NCI-H510A treated with DMSO at 0.1 percent for 48 hours (cell line): ENCODE measurements at regions not wholly inside any gene's neighbourhood (a gene's known extent, or its start where the extent isn't known, plus 50 kb on each side); places are given as distances from the start of the nearest gene placed in this dataset.

ENCODE experiments used
- DNase-seq: peaks from one replicate; lab custom pipeline; 2025; lab: John Stamatoyannopoulos, UW

DNA sequence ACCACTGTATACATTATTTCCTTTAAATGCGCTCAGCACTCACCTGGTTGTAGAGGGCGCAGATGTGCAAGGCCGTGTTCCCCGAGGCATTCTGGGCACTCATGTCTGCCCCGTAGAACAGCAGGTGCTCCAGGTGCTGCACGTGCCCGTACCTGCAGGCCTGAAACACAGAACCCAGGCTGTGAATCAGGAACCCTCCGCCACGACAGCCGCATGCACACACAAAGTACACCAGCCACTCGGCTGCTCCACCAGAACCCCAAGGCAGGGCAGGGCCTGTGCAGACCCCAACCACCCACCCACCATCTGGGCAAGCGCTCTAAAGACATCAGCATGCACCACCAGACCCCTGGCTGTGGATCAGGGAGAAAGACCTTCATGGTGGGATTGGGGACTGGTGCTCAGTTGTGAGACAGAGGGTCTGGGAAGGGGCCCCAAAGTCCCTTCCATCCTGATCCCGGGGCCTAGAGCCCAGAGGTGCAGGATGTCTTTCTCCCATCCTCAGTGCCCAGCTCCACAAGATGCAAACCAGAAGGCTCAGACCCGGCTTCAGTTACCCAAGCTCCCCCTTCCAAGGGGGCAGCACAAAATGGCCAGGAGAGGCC, 177.2 kb downstream of the SHANK2 start:
- no peak for DNase-seq

DNA sequence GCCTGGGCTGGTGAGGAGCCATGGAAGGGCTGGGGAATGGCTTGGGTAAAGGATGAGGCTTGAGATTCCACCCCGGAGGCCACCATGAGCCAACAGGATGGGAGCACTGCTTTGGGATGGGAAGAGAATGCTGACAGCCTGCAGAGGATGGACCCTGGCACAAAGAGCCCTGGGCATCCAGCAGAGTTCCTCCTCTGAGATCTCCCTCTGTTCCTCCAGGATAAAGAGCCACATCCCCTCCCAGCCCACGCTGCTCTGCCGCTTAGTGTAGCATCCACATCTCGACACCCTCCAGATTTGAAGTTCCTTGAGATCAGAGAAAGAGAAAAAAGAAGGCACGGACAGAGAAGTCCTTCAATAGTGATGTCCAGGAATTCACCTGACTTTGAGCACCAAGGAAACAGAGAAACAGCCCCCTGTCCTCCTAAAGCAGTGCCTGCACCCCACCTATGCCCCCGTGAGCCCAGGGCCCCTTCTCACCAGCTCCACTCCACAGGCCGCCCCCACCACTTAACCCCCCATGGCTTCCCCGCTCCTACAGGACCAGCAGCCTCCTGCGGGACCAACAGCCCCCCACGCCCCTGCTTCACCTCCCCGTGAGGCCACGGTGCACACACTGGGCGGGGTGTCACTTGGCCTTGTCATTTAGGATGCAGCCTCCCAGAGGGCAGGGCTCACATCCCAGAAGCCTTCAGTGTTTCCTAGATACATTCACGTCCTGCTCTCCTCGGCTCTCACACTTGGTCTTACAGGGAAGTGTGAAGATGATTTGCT, 180.5 kb downstream of the SHANK2 start:
- DNase-seq: no peak

DNA sequence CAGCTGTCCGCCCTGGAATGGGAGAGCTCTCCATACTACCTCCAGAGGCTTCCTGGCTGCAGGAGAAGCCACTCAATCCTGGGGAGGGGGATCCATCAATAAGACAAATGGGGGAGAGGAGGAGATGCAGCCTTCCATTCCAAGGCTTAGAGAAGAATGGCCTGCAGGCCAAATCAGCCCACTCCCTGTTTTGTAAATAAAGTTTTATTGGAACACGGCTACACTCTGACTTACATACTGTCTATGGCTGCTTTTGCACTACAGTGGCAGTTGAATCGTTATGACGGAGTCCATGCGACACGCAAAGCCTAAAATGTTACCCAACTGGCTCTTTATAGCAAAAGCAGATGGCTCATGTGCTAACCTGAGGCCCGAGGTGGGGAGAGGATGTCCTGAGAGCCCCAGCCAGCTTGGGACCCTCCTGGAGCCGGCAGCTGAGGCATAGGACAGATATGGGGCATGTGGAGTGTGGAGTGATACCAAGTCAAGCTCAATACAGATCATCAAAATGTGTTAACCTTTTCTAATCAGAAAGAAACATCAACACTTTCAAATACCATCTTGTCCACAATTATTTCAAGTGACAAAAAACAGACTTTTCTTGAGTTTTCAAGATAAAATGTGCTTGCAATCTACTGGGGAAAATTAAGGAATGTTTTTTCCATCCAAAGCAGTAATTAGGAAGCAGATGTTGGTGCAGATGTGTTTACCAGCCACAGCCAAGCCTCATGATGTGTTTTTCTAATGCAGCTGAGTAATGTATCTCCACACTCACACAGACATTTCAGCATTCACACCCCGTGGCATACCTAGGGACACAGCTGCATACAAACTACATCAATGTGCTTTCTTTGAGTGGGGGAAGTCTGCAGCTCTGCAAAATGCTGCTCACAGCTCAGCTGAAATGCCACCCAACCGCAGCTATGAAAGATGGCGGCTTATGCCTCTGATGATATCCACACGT, 181.6 kb downstream of the SHANK2 start:
- DNase-seq: no peak

DNA sequence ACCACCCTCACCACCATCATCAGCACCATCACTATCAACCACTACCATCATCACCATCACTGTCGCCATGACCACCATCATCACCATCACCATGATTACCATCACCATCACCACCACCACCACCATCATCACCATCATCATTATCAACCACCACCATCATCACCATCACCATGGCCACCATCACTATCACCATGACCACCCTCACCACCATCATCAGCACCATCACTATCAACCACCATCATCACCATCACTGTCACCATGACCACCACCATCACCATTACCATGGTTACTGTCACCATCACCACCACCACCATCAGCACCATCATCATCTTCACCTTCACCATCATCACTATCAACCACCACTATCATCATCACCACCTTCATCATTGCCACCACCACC, 183.4 kb downstream of the SHANK2 start:
- DNase-seq: no peak

DNA sequence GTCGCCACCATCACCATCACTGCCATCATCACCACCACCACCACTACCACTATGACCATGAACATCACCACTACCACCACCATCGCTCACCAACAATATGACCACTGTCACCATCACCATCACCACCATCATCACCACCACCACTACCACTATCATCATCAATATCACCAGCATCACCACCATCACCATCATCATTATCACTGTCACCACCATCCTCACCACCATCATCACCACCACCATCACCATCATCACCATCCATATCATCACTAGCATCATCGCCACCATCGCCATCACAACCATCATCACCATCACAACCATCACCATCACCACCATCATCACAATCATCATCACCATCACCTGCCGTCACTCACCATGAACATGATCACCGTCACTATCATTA, 184.6 kb downstream of the SHANK2 start:
- no peak for DNase-seq

DNA sequence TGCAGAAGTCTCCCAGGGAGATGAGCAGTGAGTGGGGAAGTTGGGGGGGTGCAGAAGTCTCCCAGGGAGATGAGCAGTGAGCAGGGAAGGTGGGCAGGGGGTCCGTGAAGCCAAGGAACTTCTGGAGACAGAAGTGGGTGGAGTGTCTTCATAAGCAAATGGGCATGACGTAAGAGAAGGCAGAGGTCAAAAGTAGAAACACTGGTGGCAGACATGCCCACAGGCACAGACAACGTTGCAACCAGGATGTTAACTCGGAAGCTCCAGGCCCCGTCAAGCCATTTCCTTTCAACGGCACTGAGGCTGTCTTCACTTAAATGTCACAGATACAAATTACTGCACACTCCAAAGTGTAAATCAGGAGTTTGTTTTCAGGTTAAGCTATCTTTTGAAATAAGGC, 186.1 kb downstream of the SHANK2 start:
- DNase-seq: no peak

DNA sequence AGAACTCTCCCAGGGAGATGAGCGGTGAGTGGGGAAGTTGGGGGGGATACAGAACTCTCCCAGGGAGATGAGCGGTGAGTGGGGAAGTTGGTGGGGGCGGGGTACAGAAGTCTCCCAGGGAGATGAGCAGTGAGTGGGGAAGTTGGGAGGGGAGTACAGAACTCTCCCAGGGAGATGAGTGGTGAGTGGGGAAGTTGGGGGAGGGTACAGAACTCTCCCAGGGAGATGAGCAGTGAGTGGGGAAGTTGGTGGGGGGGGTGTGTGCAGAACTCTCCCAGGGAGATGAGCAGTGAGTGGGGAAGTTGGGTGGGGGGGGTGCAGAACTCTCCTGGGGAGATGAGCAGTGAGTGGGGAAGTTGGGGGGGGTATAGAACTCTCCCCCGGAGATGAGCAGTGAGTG, 186.5 kb downstream of the SHANK2 start:
- no peak for DNase-seq

DNA sequence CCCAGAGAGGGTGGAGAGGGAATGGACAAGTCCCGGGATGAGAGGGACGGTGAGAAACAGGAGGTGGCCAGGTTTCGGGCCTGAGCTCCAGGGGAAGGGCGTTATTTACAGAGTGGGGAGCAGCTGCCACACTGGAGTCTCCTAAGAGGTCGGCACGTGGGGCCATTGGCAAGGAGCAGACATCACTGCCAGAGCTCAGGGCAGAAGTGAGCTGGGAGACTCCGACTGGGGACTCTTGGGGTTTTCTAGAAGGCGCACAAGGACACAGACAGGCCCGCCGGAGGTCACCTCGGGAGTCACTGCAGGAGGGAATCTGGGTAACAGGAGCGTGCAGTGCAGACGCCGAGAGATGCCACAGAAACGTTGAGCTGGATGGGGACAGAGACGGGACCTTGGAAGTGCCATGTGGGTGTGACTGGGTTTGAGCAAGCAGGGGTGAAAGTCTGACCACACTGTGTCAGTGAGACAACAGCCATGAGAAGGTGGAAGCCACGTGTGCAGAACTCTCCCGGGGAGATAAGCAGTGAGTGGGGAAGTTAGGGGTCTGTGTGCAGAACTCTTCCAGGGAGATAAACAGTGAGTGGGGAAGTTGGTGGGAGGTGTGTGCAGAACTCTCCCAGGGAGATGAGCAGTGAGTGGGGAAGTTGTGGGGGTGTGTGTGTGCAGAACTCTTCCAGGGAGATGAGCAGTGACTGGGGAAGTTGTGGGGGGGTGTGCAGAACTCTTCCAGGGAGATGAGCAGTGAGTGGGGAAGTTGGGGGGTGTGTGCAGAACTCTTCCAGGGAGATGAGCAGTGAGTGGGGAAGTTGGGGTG, 187.5 kb downstream of the SHANK2 start:
- DNase-seq: no peak

DNA sequence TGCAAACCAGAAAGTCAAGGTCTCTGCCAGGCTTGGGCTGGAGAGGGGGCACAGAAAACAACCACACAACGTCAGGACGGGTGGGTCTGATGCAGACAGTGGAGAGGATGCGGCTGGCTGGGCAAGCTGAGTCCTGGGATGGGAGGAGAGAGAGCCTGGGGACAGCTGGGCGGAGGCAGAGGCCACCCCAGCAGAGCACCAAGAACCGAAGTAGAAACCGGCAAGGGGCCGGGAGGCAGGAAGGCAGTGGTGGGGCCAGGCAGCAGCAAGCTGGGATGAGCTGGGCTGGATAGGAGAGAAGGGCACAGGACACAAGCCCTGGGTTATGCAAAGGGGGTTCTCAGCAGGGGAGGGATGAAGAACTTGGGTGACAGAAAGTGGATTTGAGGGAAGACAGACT, 188.2 kb downstream of the SHANK2 start:
- no peak for DNase-seq

DNA sequence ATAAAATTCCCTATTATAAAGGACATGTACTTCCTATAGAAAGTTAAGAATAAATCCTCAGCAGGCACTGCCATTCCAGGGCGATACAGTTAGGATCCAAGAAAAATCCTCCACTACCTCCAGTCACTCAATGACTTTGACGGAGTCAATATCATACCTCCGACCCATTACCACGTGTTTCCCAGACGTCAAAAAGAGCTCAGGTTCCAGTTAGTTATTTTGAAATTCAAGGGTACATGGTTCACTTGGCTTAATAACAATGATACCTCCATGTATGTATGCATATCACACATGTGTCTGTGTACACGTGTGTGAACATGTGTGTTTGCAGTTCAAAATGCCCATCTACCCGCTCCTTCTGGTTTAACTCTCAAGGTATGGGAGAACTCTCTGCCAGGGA, 189.2 kb downstream of the SHANK2 start:
- DNase-seq: no peak

DNA sequence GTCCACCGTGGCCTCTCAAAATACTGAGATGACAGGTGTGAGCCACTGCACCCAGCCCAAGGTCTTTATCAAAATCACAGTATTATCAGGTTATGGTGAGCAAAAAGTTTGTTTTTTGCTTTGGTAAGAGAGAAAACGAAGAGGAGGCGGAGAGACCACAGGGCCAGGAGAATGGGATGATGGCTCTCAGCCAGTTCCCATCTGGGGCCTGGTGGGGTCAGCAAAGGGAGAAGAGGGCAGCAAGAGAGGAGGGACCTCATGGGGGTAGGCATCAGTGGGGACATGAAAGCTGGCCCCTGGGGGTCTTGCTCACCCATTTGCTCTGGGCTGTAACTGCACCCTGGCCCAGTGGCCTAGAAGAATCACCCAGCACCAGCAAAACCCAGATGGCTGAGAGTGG, 190.2 kb downstream of the SHANK2 start:
- no peak for DNase-seq

DNA sequence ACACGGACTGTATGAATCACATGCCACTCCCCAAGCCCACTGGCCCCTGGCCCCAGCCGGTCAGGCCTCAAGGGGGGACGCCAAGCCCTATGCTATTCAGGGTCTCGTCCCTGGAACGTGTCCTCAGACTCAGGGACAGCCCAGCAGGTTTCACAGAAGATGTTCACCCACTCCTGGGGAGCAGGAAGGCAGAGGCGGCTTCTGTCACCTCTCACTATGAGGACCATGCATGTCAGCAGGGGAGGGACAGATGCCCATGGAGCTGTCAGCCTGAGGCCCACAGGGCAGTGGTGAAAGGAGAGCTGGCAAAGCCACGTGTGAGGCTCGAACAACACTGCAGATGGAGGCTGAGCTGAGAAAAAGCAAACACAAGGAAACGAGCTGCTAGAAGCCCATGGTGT, 192.0 kb downstream of the SHANK2 start:
- no peak for DNase-seq

DNA sequence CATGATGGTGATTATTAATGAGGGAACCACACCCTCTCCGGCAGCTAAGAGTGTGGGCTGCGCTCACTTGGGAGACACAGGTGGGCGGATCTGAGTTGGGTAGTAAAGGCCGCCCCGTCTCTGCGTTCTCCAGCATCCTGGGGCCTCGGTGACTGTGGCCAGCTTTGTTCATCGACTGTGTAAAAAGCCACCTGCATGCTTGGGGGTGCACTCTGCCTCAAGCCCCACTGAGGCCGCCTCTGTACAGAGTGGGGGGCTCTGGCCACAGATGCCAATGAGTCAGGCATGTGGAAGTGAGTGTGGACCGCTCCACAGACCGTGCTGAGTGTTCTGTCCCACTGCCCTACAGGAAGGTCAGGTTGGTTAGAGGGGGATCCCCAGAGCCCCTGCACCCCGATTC, 192.7 kb downstream of the SHANK2 start:
- DNase-seq: no peak

DNA sequence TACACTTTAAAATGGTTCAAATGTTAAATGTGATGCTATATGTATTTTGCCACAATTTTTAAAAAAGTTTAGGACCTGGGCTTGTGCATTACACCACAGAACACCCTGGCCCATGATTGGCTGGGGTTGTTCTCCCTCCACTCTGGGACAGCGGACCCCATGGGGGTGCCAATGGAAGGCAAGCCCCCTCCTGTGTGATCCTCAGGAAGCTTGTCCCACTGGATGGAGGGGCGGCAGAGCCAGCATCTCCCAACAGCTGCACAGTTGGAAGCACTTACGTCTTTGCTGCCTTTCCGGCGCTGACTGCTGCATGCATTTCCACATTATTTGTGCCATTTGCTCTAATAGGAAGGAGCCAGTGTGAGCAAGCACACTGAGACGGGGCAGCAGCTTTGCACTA, 196.5 kb downstream of the SHANK2 start:
- DNase-seq: no peak
